ENCODE measurements at regions not wholly inside any gene's neighbourhood (a gene's known extent, or its start where the extent isn't known, plus 50 kb on each side); places are given as distances from the start of the nearest gene placed in this dataset.

DNA sequence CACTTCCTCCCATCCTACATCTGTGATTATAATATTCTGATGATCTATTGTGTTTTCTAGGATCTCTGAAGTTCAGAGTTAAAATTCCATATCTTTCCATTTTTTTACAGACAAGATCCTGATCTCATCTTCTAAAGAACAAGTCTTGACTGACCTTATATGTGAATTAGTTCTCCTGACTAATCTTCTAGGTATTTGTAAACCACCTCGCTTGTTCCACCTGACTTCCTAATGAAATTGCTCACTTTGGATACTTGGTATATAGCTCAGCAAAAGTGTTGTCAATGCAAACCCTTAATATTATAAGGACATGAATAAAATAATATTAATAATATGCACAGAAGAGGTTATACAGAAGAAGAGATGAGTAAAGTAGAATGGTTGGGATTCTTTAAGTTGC lies 68.2 kb upstream of the NR4A3 start:
- no peak for DNase-seq (ENCODE audit: low spot score)

DNA sequence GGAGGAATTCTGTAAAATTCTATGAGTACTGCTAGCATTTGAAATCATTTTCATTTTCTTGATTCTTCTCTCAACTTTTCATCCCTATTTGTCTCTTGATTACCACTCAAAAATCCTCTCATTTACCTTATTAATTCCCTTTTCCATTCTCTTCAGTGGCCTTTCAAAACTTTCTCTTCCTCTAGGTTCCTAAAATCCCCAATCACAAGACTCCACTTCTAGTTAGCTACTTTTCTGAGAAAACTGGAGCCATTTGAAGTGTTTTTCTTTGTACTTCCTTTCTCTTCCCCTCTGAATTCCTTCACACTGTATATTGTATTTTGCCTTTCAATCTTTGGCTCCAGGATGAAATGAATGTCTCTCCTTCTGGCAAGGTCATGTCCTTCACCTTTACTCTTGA lies 61.3 kb upstream of the NR4A3 start:
- DNase-seq (ENCODE audit: low spot score), result no peak

DNA sequence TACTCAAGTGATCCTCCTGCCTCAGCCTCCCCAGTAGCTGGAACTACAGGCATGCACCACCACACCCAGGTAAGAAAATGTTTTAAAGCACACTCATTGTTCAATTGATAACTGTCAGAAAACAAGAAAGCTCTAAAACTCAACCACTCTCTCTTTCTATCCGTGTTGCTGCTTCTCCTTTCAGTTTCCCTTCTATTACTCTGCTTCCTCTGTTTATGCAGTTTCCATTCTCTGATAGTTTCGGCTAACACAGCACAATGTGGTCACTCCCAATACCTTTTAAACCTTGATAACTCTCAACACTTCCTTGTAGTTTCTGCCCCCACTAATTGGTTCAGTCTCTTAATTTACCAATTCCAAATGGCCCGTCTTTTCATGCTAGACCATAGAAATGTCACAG lies 59.2 kb upstream of the NR4A3 start:
- DNase-seq (ENCODE audit: low spot score), result no peak

Measured in SW480 (cell line).